ENCODE measurements at regions not wholly inside any gene's neighbourhood (a gene's known extent, or its start where the extent isn't known, plus 50 kb on each side); places are given as distances from the start of the nearest gene placed in this dataset.

DNA sequence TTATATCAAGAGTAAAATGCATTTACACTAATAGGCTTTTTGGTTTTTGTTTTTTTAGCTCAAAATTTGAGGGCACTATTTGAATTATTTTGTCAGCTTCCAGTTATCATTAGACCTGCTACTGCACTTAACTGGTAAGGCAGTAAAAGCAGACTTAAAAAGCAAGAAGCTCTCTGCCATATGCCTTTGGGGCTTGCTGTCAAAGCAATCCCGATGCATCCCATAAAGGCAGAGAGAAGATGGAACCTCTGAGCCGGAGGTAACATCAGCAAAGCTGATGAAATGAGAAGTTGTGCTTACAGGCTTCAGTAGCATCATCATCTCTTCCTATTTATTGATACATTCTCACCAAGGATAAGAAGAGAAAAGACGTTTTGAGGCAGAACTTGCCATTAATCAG, 1414.3 kb upstream of the CDH6 start:
- Histone ChIP-seq H3K4me1 (ENCODE audit: low read length) (no peaks in the 10 kb centered on the region), H3K36me3 (replicated peaks; ENCODE audit: low read depth, low read length) (no peaks in the 10 kb centered on the region), H3K79me2 (ENCODE audit: low read length) (no peaks in the 10 kb centered on the region), H3K4me3 (ENCODE audit: low read length) (no peak overlapping the region), H3K27ac (ENCODE audit: low read length) (no peak overlapping the region), H3K9ac (ENCODE audit: low read length) (no peak overlapping the region), H4K20me1 (ENCODE audit: insufficient read depth, low read length) (no peaks in the 10 kb centered on the region), H3K9me3 (ENCODE audit: insufficient read depth, low read length) (no peaks in the 10 kb centered on the region), H2AFZ (ENCODE audit: low read depth, low read length) (no peak overlapping the region), H3K4me2 (ENCODE audit: low read length) (no peak overlapping the region), H3K27me3 (ENCODE audit: low read depth, low read length) (no peaks in the 10 kb centered on the region)
- TF ChIP-seq, protein P1, sequence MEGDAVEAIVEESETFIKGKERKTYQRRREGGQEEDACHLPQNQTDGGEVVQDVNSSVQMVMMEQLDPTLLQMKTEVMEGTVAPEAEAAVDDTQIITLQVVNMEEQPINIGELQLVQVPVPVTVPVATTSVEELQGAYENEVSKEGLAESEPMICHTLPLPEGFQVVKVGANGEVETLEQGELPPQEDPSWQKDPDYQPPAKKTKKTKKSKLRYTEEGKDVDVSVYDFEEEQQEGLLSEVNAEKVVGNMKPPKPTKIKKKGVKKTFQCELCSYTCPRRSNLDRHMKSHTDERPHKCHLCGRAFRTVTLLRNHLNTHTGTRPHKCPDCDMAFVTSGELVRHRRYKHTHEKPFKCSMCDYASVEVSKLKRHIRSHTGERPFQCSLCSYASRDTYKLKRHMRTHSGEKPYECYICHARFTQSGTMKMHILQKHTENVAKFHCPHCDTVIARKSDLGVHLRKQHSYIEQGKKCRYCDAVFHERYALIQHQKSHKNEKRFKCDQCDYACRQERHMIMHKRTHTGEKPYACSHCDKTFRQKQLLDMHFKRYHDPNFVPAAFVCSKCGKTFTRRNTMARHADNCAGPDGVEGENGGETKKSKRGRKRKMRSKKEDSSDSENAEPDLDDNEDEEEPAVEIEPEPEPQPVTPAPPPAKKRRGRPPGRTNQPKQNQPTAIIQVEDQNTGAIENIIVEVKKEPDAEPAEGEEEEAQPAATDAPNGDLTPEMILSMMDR (IDR thresholded peaks at IDR 0.05; ENCODE audit: low read depth, low read length), result no peak
- TF ChIP-seq EZH2phosphoT487 (IDR thresholded peaks at IDR 0.05; ENCODE audit: low read depth), result no peak

GRCh38 chr5:29777373-29777772, 1416.1 kb upstream of the CDH6 start:
- no peak overlapping the region for H3K4me2 ChIP-seq (ENCODE audit: low read length)
- H3K9me3 ChIP-seq (ENCODE audit: insufficient read depth, low read length), result no peaks in the 10 kb centered on the region
- no peak overlapping the region for H3K9ac ChIP-seq (ENCODE audit: low read length)
- H4K20me1 ChIP-seq (ENCODE audit: insufficient read depth, low read length), result no peaks in the 10 kb centered on the region
- no peak overlapping the region for H3K4me3 ChIP-seq (ENCODE audit: low read length)
- no peaks in the 10 kb centered on the region for H3K36me3 ChIP-seq (replicated peaks; ENCODE audit: low read depth, low read length)
- H3K79me2 ChIP-seq (ENCODE audit: low read length), result no peaks in the 10 kb centered on the region
- H2AFZ ChIP-seq (ENCODE audit: low read depth, low read length), result no peak overlapping the region
- TF ChIP-seq, protein P1 (IDR thresholded peaks at IDR 0.05; ENCODE audit: low read depth, low read length), result no peak
- no peak for TF ChIP-seq EZH2phosphoT487 (IDR thresholded peaks at IDR 0.05; ENCODE audit: low read depth)
- no peaks in the 10 kb centered on the region for H3K4me1 ChIP-seq (ENCODE audit: low read length)
- no peak overlapping the region for H3K27ac ChIP-seq (ENCODE audit: low read length)
- no peaks in the 10 kb centered on the region for H3K27me3 ChIP-seq (ENCODE audit: low read depth, low read length)

DNA sequence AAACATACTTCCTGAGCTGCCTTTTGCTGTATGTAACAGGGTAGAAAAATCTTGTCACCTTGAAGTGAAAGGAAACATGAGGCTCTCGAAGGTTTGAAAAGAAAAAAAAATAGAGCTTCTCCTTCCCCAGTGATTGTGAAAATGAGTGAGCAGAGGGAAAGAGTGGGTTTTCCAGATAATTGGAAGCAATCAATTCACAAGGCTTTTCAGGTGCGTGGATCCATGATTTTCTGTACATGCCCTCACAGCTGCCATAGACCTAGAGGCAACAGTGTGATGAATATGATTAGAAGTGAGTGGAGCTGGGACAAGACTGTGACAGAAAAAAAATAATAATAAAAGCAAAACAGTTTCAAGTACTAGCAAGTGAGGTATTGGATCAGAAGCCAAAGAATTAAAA, 1422.5 kb upstream of the CDH6 start:
- Histone ChIP-seq H3K27ac (ENCODE audit: low read length) (no peak overlapping the region), H3K9ac (ENCODE audit: low read length) (no peak overlapping the region), H4K20me1 (ENCODE audit: insufficient read depth, low read length) (no peaks in the 10 kb centered on the region), H3K79me2 (ENCODE audit: low read length) (no peaks in the 10 kb centered on the region), H2AFZ (ENCODE audit: low read depth, low read length) (no peak overlapping the region), H3K4me1 (ENCODE audit: low read length) (no peaks in the 10 kb centered on the region), H3K36me3 (replicated peaks; ENCODE audit: low read depth, low read length) (no peaks in the 10 kb centered on the region), H3K27me3 (ENCODE audit: low read depth, low read length) (no peaks in the 10 kb centered on the region), H3K9me3 (ENCODE audit: insufficient read depth, low read length) (no peaks in the 10 kb centered on the region), H3K4me2 (ENCODE audit: low read length) (no peak overlapping the region), H3K4me3 (ENCODE audit: low read length) (no peak overlapping the region)
- TF ChIP-seq EZH2phosphoT487 (IDR thresholded peaks at IDR 0.05; ENCODE audit: low read depth), result no peak
- TF ChIP-seq, protein P1 (IDR thresholded peaks at IDR 0.05; ENCODE audit: low read depth, low read length), result no peak

DNA sequence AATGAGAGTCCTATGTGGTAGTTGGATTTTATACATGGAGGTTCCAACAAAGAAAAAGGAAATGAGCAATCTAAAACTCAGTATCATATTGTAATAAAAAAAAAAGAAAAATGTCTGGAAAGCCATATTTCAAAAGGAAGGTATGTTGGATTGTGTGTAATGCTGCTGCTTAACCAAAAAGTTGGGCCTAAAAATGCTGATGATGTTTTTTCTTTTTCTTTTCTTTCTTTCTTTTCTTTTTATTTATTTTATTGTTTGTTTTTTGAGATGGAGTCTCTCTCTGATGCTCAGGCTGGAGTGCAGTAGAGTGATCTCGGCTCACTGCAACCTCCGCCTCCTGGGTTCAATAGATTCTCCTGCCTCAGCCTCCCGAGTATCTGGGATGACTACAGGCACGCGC, 1424.0 kb upstream of the CDH6 start:
- Histone ChIP-seq H3K4me3 (ENCODE audit: low read length) (no peak overlapping the region), H3K9ac (ENCODE audit: low read length) (no peak overlapping the region), H3K9me3 (ENCODE audit: insufficient read depth, low read length) (no peaks in the 10 kb centered on the region), H3K27me3 (ENCODE audit: low read depth, low read length) (no peaks in the 10 kb centered on the region), H4K20me1 (ENCODE audit: insufficient read depth, low read length) (no peaks in the 10 kb centered on the region), H2AFZ (ENCODE audit: low read depth, low read length) (no peak overlapping the region), H3K4me1 (ENCODE audit: low read length) (no peaks in the 10 kb centered on the region), H3K4me2 (ENCODE audit: low read length) (no peak overlapping the region), H3K27ac (ENCODE audit: low read length) (no peak overlapping the region), H3K36me3 (replicated peaks; ENCODE audit: low read depth, low read length) (no peaks in the 10 kb centered on the region), H3K79me2 (ENCODE audit: low read length) (no peaks in the 10 kb centered on the region)
- TF ChIP-seq, protein P1 (IDR thresholded peaks at IDR 0.05; ENCODE audit: low read depth, low read length), result no peak
- TF ChIP-seq EZH2phosphoT487 (IDR thresholded peaks at IDR 0.05; ENCODE audit: low read depth), result no peak

Data from OCI-LY3 (cell line).